ENCODE measurements at regions not wholly inside any gene's neighbourhood (a gene's known extent, or its start where the extent isn't known, plus 50 kb on each side); places are given as distances from the start of the nearest gene placed in this dataset.

DNA sequence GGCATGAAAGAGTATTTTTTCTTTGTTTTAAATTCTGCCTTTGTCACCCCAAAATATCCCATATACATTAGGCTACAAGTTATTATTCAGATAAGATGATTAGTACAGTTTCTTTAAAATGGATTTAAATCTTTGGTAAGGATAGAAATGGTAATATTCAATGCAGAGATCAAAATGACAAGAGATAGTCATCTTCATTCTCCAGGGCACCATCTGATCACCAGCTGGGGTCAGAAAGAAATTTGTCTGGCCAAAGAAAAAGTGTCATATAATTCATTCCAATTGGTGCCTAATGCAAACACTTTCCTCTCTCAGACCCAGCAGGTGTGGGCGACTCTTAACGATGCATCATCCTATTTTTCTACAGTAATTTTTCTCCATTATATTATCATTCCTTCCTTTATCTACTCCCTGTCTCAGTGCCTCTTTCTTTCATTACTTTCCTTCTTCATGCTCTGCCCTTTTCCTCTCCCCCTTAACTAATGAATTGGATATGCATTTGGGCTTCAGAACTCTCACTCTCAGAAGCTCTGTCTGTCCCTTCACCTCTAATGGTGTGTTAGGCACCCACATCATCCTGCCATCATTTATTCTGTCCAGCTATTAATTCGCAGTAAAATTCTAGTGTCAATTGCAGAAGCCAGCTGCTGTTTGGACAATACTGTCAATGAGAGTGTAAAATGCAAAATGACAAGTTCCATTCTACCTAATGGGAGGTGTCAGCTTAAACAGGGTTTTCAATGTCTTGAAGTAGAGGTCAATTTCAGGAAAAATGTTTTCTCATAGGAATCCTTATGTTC is 570.5 kb downstream of the TDRD15 start:
- no peak for DNase-seq (ENCODE audit: low read depth in 2 of 2)

DNA sequence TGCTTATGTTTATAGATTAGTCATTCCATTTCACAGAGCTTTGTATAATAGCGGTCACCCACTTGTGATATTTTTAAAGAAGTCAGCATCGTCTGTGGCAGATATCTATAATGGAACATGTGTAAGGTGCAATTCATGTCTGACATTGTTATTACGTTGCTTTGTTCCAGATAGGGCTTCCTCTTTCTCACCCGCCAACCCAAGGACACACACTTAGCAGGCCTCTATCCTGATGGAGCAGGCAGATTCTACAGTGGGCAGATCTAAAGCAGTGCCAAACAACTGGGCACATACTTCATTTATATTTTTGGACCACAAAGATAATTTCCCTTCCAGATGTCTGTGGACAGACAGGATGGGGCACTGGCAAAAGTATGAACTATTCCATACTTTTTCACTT is 573.1 kb downstream of the TDRD15 start:
- DNase-seq (ENCODE audit: low read depth in 2 of 2) = no peak

DNA sequence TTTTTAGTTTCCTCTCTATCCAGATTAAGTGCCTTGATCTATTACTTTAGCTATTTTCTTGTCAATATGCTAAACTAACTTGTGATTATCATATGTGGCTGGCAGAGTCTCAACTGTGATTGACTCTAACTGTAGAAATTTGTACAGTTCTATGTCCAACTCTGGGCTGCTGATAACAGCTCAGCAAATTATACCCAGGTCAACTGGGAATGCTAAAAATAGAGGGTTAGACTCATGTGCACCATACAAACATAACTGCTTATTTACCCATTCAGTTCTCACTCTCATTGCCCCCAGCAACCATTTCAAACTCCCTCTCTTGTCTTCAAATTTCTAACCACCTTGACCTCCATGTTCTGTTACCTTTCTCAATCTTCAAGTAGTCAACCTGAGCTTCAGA is 576.9 kb downstream of the TDRD15 start:
- DNase-seq (ENCODE audit: low read depth in 2 of 2) = no peak

DNA sequence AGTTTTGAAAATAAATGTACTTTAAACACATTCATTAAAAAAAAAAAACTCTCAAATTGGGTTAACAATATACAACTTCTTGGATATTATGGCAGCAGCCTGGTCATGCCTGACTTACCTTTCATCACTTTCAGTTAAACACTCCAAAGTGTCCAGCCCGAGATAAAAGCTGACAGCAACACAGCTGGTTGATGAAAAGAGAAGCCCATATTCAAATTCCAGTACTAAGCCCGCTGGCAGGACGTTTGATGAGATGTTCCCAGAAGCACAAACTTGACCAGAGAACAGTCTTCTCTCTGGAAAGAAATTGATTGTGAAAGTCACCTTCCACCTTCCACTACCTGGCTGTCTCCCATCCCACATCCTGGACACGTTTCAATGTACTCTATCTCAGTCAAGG is 586.3 kb downstream of the TDRD15 start:
- no peak for DNase-seq (ENCODE audit: low read depth in 2 of 2)

DNA sequence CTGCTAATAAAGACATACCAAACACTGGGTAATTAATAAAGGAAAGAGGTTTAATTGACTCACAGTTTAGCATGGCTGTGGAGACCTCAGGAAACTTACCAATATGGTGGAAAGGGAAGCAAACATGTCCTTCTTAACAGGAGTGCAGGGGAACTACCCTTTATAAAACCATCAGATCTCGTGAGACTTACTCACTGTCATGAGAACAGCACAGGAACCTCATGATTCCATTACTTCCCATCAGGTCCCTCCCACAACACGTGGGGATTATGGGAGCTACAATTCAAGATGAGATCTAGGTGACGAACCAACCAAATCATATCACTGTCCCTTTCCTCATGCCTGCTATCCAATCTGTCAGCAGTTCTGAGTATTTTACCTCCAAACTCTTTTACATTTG is 586.7 kb downstream of the TDRD15 start:
- DNase-seq (ENCODE audit: low read depth in 2 of 2) = no peak

DNA sequence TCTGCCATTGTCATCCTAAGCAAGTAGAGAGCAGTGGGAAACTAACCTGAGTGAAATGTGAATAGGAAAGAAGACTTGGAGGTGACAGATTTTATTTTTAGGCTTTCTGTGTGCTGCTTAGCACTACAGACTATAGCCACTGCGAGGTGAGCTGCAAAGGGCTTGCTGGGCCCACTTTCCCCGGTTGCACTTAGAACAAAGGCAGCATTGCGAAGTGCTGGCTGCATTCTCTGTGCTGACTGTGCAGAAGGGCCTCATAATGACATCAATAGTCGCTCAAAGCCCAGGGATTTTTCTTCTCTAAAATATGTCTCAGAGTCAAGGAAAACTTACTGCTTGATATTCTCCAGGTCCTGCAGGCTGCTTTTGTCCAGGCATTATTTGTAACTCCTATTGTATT is 592.1 kb downstream of the TDRD15 start:
- no peak for DNase-seq (ENCODE audit: low read depth in 2 of 2)

DNA sequence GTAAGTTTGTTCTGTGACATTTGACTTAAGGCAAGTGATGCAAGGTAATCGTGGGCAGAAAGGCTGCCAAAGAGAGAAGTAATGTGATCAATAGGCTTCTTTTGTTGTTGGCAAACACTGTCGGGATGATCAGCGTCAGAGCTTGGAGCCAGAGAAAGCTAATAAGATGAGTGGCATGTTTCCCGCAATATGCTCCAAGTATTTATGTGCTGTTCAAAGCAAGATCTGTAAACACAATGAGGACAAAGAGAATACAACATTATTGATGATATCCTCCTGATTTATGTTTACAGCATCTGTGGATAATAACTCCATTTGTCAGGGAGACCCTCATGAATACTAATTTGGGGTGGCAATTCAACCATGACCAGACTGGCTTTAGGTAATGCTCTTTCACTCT is 603.3 kb downstream of the TDRD15 start:
- no peak for DNase-seq (ENCODE audit: low read depth in 2 of 2)

DNA sequence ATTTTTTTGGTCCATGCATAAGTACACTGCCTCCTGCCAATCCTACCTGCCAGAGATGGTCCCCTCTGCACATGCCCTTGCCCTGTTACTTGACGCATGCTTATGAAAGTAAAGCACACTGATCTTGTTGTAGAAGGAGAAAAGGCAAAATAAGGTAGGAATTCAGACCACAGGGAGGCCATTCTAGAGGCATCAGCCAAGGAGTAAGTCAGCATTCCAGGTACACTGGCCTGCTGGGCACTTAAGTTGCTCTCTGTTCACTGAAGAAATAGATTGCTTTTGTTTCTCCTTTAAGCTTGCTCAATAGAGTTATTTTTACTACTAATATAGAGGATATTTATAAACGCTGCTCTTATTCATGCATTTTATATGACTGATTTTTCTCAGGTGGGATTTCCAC is 604.4 kb downstream of the TDRD15 start:
- no peak for DNase-seq (ENCODE audit: low read depth in 2 of 2)

DNA sequence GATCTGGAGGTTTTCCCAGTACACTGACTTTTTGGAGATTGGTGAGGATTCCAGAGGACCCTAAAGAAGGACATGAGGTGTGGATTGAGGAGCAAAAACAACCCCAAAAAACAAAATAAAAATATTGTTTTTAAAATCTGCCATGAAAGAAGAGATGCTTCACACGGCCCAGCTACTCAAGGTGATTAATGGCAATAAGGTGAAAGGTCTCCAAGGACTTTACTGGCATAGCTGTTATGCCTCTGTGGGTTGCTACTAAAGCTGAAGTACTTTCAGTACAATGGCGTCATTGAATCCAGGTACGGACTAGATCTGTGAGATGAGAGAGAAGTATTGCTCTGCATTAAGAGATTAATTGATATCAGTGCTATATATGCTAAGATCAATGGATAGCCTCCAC is 606.4 kb downstream of the TDRD15 start:
- DNase-seq (ENCODE audit: low read depth in 2 of 2) = no peak

DNA sequence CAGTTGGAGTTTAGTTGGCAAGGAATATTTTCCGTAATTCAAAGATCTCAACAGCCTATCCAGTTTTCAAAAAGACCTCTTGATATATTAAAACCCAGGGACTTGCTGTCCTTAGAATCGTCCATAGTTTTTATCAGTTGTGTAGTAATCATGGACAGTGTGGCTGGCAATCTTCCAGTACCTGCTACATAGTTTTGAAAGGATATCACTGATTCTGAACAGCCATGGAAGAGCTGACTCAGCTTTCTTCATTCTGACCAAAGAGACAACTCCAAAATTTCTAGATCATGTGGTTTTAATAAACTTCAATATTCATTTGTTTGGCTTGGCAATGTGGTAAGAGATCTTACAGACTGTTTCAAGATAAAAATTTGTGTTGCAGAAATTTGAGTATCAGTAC is 616.7 kb downstream of the TDRD15 start:
- DNase-seq (ENCODE audit: low read depth in 2 of 2) = no peak

DNA sequence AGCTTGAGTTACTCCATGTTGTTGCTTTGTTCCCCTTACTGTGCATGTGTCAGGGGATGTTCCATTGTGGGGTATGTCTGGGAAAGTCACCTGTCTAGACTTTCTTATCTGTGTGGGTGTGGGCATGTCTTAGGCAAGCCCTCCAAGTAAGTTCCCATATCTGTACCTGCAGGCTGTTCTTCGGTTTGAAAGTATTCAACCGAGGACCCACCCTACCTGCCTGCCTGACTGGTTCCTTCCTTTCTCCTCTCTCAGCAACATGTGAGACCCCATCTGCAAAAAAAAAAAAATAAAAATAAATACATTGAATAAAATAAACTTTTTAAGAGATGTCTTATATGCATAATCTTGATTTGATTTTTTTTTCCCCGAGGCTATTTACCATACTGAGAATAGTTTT is 622.7 kb downstream of the TDRD15 start:
- DNase-seq (ENCODE audit: low read depth in 2 of 2) = no peak

DNA sequence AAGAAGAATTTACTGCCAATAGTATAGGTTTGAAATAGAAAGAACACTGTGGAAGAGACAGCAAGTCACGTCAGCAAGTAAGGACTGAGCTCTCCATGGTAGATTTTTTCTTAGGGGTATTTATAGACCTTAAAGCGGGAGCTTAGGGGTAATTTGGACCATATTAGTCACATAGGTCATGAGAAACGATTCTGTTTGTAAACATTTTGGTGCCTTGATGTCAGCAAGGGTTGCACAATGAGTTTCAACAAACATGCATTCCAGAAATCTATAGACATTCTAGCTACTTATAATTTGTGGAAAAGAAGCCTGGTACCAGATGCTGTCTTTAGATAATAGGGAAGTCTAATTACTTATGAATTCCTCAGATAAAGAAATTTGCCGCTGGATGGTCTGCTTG is 624.7 kb downstream of the TDRD15 start:
- no peak for DNase-seq (ENCODE audit: low read depth in 2 of 2)

DNA sequence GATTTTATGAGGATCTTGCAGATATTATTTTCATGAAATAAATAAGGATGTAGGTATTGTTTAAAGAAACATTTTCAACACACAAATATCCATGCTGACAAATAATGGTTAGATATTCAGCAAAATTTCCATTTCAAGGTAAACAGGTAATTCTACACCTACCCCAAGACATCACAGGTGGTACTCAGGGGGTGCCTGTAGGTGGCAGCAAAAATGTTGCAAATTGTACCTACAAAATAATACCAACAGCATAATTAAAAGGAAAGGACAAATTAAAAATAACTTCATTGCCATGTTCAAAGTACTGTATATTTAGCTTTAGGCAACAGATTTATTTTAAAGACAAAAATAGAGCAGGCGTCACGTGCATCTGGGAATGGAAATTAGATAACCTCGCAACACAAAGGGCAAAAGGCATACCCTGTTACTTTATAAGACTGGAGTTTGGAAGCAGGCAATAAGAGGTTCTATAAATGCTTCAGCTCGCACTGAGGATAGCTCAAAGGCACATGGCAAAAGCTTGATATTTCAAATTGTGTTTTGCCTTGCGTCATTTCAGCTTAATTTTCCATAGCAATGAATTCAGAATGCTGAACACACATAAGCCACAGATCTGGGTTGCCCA is 630.5 kb downstream of the TDRD15 start:
- no peak for DNase-seq (ENCODE audit: low read depth in 2 of 2)

DNA sequence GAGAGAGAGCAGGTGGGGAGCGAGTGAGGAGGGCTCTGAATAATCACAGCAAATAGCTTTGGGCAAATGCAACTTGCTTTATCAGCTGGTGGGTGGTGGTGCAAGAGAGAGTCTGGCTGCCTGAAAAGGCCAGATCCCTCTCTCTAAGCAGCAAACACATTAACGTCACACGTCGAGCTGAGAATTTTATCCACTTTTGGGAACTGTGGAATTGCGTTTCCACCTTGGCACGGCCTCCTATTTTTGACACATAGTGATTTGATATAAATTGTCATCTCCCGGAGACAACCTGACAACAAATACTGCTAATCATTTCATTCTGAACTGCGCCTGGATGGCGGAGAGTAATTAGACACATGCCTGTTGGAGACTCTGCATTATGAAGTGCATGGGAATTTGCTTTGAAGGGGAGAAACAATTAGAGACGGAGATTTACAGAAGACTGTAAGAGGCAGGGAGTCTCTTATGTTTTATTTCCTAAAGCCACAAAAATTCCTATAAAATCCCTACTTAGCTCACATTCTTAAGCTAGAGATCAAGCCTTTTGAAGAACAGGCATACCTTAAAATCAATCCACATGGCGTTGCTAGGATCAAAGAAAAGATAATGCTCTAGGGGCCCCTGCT is 634.1 kb downstream of the TDRD15 start:
- no peak for DNase-seq (ENCODE audit: low read depth in 2 of 2)

DNA sequence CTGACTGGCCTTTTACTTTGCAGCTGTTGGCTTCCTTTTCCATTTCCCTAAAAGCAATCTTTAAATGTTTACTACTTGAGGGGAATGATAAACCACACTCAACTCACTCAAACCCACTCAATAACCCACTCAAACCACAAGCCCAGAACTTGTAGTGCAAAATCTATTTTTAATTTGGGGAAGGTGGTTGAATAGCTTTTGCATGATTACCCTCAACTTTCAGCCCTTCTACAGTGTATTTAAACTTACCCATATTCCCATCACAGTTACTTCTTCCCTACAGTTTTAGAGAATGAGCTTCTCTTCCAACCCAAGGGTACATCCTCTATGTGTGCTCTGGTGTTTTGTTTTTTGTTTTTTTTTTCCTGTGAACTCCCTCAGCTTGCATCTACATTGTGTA is 636.1 kb downstream of the TDRD15 start:
- no peak for DNase-seq (ENCODE audit: low read depth in 2 of 2)

DNA sequence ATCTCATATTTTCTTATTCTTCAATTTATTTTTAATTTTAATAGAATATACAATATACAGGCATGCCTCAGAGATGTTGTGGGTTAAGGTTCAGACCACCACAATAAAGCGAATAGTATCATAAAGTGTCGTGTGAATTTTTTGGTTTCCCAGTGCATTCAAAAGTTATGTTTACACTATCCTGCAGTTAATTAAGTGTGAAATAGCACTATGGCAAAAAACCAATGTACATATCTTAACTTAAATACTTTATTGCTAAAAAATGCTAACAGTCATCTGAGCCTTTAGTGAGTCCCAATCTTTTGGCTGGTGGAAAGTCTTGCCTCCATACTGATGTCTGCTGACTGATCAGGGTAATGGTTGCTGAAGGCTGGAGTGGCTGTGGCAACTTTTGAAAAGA is 637.6 kb downstream of the TDRD15 start:
- no peak for DNase-seq (ENCODE audit: low read depth in 2 of 2)

DNA sequence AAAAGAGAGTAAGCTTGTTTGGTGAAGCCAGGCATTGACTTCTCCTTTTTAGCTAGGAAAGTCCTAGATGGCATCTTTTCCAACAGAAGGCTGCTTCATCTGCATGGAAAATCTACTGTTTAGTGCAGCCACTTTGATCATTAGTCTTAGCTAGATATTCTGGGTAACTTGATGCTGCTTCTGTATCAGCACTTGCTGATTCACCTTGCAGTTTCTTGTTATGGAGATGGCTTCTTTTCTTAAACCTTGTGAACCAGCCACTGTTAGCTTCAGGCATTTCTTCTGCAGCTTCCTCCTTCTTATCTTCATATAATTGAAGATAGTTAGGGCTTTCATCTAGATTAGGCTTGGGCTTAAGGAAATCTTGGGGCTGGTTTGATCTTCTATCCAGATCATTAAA is 639.7 kb downstream of the TDRD15 start:
- DNase-seq (ENCODE audit: low read depth in 2 of 2) = no peak

DNA sequence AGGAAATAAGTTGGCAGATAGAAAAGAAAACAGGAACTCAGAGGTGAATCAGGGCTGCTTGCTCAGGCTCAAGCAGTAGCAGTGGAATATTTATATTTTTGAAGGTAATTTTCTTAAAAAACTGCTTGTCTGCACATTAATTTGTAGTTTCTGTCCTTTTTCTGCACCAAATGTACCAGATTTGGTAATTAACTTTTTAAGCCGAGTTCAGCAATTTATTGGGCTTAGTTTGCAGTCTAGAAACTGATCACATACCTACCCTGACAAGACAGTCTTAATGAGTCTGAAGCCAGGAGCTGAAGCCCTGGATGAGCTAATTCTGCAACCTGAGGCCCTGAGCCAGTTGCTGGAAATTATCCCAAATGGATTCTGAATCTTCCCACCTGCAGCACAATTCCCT is 647.0 kb downstream of the TDRD15 start:
- DNase-seq (ENCODE audit: low read depth in 2 of 2) = no peak

DNA sequence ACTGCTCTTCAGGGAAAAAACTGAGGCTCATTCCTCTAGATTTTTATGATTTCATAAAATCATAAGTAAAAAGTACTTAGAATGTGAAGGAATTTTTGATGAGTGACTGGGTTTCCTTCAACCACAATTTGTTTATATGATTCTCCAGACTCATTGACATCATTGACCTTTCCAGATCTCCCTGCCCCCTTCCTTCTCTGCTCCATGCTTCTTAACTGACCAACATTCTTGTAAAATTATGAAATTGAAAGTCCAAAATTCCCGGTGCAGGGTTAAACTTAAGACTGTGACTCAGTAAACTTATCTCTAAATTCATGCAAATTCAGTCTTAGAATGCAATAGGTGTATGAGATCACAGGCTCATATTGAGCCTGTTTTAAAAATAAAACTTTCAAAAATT is 648.9 kb downstream of the TDRD15 start:
- no peak for DNase-seq (ENCODE audit: low read depth in 2 of 2)

DNA sequence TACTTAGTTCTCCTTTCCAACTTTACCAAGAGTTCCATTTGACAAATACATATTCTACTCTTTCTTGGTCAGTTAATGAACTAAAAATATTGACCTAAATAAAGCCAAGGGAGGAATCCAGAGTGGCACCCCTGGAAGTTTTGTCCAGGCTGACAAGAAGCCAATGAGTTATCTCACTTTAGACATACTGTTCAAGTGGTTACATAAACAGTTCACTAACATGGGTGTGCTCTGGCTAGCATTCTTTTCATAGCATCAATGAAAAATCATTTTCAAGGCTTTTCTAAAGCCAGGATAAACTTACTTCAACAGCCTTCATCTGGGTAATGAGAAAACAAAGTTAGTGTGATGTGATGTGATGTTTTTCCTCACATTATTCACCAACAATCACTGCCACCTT is 649.4 kb downstream of the TDRD15 start:
- no peak for DNase-seq (ENCODE audit: low read depth in 2 of 2)

DNA sequence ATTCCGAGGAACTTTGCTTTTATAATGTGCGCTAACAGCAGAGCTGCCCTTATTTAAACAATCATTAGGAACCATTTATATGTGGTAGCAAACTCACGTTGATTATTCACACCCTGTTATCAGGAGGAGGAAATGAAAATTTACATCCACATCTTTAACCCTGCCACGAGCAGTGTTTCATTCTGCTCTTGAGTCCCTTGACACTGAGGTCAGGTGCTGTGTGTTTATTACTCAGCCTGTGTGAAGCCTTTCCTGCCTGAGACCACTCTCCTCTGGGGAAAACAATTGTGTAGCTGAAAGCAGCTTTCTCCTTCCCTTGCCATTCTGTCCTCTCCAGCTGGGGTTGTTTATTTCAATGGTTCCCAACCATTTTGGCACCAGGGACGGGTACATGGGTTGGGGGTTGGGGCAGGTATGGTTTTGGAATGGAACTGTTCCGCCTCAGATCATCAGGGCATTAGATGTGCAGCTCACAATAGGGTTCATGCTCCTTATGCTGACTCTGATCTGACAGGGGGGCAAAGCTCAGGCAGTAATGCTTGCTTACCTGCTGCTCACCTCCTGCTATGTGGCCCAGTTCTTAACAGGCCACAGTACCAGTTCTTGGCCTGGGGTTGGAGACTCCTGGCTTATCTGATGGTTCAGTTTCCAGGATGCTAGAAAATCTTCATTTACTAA is 651.1 kb downstream of the TDRD15 start:
- no peak for DNase-seq (ENCODE audit: low read depth in 2 of 2)

DNA sequence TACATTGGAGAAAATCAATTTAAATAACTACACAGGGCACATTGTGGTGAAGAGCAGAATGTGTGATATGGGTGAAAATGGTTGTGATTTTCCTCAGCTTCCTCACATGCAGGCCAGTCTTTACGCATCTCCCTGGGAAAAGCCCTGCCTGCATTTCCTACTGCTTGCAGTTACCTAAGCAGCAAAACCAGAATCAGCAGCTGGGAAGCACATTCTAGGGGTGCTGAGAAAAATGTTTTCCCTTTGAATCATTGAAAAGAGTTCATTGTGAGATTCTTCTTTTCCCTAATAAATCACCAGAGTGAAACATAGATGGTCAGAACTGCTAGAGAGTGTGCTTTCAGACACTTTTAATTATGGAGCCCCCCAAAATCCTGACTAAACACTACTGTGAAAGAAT is 656.0 kb downstream of the TDRD15 start:
- no peak for DNase-seq (ENCODE audit: low read depth in 2 of 2)

DNA sequence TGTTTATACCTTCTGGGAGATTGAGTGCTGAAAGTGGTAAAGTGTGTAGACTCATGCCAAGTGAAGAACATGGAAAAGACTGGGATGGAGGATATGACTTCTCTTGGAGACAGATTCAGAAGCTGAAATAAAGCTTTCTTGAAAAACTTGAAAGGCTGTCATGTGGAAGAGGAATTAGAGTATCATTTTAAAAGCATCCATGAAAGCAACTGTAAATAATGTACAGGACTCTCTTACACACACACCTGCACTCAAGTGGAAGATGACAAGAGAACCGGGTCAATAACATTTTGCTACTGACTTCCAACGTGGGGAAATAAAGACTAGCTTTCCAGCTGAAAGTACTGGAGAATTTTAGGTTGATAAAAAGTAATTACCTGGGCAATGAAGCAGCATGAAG is 658.2 kb downstream of the TDRD15 start:
- no peak for DNase-seq (ENCODE audit: low read depth in 2 of 2)

Data from stimulated activated CD8-positive, alpha-beta memory T cell treated with anti-CD3 and anti-CD28 coated beads, Interleukin-7, amount 100 ng/mL, for 4 hours (primary cell).